ENCODE measurements at regions not wholly inside any gene's neighbourhood (a gene's known extent, or its start where the extent isn't known, plus 50 kb on each side); places are given as distances from the start of the nearest gene placed in this dataset.
A peak's percentile ranks its signal among the peaks of the same experiment; 100 is the strongest.

- DNase-seq (ENCODE audit: low read depth), result no peak
Observed at GRCh38 chr7:46137725-46138124, 216.7 kb upstream of the IGFBP3 start.

DNA sequence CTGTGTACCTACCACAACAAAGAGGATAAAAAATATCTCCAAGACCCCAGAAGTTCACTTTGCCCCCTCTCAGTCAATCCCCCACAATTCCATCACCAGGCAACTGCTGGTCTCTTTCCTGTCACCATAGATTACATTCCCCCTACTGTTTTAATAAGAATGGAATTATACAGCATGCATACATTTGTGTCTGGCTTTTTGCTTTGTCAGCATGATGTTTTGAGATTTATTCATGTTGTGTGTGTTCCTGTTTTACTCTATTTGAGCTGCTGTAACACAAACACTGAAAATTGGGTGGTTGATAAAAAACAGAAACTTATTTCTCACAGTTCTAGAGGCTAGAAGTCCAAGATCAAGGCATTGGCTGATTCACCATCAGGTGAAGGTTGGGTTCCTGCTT lies 214.5 kb upstream of the IGFBP3 start:
- DNase-seq (ENCODE audit: low read depth), result no peak
- in situ Hi-C loops (cut with HindIII; ENCODE audit: low pct_unique_long_range_greater_than_20kb, low sequenced_read_pairs), result no loop called here

More at GRCh38 chr7:46137725-46138124, 216.7 kb upstream of the IGFBP3 start:
- in situ Hi-C loops (cut with HindIII; ENCODE audit: low pct_unique_long_range_greater_than_20kb, low sequenced_read_pairs), result no loop called here

GRCh38 chr7:46134795-46135194 lies 213.7 kb upstream of the IGFBP3 start:
- in situ Hi-C loops (cut with HindIII; ENCODE audit: low pct_unique_long_range_greater_than_20kb, low sequenced_read_pairs), result no loop called here

DNA sequence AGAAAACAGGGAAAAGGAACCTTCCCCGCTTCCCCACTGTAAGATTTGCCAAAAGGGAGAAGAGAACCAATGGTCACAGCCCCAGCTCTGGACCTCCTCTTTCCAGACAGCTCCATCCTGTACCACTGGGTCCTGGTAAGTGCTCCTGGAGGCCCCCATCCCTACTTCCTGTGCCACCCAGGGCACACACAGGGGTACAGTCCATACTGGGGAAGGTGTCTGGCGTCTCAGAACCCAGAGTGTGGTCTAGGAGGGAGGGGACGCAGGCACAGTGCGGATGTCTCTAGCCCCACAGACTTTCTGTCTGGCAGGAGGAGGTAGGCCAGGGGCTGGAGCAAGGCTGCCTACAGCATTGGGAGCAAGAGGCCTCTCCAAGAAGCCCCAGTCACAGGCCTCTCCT lies 213.3 kb upstream of the IGFBP3 start:
- in situ Hi-C loops (cut with HindIII; ENCODE audit: low pct_unique_long_range_greater_than_20kb, low sequenced_read_pairs), result no loop called here

More at GRCh38 chr7:46134795-46135194, 213.7 kb upstream of the IGFBP3 start:
- DNase-seq (ENCODE audit: low read depth), result no peak

DNA sequence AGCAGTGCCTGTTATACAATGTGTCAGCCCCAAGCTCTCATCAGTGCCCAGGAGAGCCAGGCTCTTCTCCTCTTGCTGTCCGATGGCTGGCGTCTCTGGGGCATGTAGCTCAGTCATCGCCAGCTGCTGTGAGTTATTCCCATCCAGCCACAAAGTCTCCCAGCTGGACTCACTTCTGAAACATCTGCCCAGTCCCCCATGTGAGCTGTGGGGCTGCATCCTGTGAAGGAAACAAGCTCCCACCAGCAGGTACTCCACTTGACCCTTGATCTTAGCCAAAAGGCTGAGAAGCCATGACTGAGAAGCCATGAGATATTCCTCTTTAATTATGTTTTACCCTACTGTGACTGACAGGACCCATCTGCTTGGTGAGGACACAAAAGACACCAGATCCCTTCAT lies 212.7 kb upstream of the IGFBP3 start:
- DNase-seq (ENCODE audit: low read depth), result no peak
- in situ Hi-C loops (cut with HindIII; ENCODE audit: low pct_unique_long_range_greater_than_20kb, low sequenced_read_pairs), result no loop called here

More for the DNA sequence above, 213.3 kb upstream of the IGFBP3 start:
- DNase-seq (ENCODE audit: low read depth), result no peak

- DNase-seq (ENCODE audit: low read depth), result no peak
- in situ Hi-C loops (cut with HindIII; ENCODE audit: low pct_unique_long_range_greater_than_20kb, low sequenced_read_pairs), result no loop called here
Observed at GRCh38 chr7:46133072-46133471, 212.0 kb upstream of the IGFBP3 start.

- in situ Hi-C loops (cut with HindIII; ENCODE audit: low pct_unique_long_range_greater_than_20kb, low sequenced_read_pairs), result no loop called here
- DNase-seq (ENCODE audit: low read depth), result peak; percentile 70
Observed at GRCh38 chr7:46131916-46132795, 211.1 kb upstream of the IGFBP3 start.

DNA sequence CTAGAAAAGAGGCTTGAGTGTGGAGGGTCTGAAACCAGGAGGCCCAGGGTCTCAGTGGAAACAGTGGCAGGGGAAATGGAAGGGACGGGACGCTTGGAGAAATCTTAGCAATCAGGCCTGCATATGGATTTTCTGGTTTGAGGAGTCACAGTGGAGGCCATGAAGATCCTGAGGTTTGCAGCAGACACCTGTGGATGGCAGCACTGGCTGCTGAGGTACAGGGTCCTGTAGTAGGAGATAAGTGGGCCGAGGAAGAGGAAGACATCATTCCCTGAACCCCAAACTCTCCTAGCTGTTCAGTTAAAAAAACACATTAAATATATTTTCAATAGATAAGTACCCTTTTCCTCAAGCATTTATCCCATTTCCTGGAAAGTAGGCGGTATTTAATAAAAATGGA lies 208.8 kb upstream of the IGFBP3 start:
- DNase-seq (ENCODE audit: low read depth), result no peak
- in situ Hi-C loops (cut with HindIII; ENCODE audit: low pct_unique_long_range_greater_than_20kb, low sequenced_read_pairs), result no loop called here

DNA sequence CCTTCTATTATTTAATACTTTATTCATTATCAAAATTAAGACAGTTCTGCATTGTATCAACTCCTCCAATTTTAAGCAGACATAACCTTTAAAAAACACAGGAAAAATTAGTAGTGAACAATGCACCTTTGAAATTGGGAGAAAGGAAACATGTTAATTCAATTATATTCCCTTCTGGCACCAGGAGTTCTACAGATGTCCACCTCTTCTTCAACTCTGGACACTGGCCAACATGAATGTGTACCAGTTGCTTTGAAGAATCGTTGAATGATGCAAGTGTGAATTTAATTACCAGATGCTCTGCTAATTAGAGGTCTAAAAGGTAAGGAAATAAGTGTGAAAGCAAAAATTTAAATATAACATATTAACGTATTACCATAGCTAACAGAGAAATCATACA lies 206.7 kb upstream of the IGFBP3 start:
- in situ Hi-C loops (cut with HindIII; ENCODE audit: low pct_unique_long_range_greater_than_20kb, low sequenced_read_pairs), result no loop called here
- no peak for DNase-seq (ENCODE audit: low read depth)

DNA sequence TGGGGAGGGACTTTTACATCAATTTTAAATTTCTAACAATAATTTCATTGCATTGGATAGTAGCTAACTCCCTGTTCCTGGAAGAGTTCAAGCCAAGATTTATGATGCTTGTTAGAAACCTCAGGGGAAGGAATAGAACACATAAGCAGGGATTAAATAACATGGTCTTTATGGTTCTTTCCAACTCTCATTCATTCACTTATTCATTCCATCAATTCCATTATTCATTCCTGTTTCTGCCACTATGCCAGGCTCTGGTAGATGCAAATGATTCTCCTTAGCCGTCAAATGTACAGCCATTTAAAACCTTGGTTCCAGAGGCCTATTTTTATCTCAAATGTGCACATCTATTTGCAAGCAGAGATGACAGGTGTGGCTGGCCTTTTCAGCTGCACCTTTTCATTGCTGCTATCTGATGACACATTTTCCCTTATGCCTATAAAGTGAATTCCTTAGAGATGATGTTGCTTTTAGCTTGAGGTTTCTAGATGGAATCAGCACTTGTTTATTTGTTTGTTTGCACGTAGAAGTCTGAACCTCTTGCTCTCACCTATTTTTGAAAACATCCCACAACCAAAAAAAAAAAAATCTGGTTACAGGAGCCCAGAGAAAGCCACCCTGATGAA lies 205.7 kb upstream of the IGFBP3 start:
- in situ Hi-C loops (cut with HindIII; ENCODE audit: low pct_unique_long_range_greater_than_20kb, low sequenced_read_pairs), result no loop called here
- DNase-seq (ENCODE audit: low read depth), result no peak

GRCh38 chr7:46123756-46124343 lies 202.8 kb upstream of the IGFBP3 start:
- DNase-seq (ENCODE audit: low read depth), result no peak
- in situ Hi-C loops (cut with HindIII; ENCODE audit: low pct_unique_long_range_greater_than_20kb, low sequenced_read_pairs), result no loop called here

DNA sequence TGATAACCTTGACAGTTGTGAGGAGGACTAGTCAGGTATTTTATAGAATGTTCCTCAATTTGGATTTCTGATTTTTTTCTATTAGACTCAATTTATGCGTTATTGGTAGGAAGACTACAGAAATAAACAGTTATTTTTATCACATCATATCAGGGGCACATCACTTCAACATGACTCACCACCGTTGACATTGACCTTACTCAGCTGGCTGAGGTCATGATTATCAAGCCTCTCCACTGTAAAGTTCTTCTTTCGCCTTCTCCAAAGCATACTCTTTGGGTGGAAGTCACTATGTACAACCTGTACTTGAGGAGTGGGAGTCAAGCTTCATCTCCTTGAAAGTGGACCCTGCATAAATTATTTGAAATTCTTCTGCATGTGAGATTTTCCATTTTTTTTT lies 194.3 kb upstream of the IGFBP3 start:
- no peak for DNase-seq (ENCODE audit: low read depth)
- in situ Hi-C loops (cut with HindIII; ENCODE audit: low pct_unique_long_range_greater_than_20kb, low sequenced_read_pairs), result no loop called here

DNA sequence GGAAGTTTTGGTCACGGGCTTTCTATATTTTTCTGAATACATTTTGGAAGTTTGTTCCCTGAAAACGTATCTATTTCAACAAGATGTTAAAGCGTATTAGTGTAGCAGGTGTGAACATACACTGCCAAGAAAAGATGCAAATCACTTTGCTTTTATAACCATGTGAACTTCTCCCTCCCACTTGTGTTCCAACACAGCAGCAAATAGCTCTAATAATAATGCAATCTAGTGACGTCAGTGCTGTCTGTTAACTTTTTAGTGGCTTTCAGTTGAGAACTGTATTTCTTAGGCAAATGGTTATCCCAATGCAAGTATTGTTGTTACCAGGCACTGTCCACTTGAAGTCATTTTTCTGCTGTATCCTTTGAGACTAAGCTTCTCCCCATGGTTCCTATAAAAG lies 188.4 kb upstream of the IGFBP3 start:
- DNase-seq (ENCODE audit: low read depth), result no peak
- in situ Hi-C loops (cut with HindIII; ENCODE audit: low pct_unique_long_range_greater_than_20kb, low sequenced_read_pairs), result no loop called here

GRCh38 chr7:46108272-46108671 lies 187.2 kb upstream of the IGFBP3 start:
- in situ Hi-C loops (cut with HindIII; ENCODE audit: low pct_unique_long_range_greater_than_20kb, low sequenced_read_pairs), result no loop called here
- DNase-seq (ENCODE audit: low read depth), result no peak

GRCh38 chr7:46107610-46108217 lies 186.6 kb upstream of the IGFBP3 start:
- in situ Hi-C loops (cut with HindIII; ENCODE audit: low pct_unique_long_range_greater_than_20kb, low sequenced_read_pairs), result no loop called here
- DNase-seq (ENCODE audit: low read depth), result no peak

DNA sequence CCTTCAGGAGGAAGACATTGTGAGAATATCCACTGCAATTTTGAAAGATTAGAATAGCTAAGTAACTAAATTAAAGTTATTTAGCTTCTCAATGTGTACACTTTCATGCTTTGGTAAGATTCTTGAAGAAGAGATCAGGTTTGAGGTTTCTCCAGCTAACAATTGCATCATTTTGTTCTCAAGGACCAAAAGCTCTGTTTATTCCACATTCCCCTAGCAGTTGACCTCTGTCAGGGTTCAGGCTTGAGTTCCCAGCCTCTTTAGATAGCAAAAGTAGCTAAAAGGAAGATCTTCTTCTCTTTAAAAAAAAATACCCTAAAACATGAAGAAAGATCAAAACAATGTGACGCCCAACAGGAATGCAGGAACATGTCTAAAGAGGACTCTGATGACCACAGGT lies 179.4 kb upstream of the IGFBP3 start:
- no peak for DNase-seq (ENCODE audit: low read depth)

DNA sequence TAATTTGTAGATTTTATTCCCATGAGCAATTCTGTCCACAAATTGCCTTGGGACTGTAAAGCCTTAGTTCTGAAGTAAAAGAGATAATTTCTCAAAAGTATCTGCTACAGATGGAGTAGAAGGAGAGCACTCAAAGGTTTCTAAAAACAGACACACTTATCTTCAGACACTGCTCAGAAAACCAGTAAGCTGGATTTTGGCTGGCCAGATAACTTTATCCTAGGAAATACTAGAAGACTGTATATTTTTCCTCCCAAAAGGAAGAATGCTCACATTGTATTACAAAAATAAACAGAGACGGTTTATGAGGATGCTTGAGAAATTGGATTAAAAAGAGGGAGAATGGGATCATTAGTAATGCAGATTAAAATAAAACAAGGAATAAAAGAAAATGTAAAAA lies 178.0 kb upstream of the IGFBP3 start:
- no peak for DNase-seq (ENCODE audit: low read depth)
- in situ Hi-C loops (cut with HindIII; ENCODE audit: low pct_unique_long_range_greater_than_20kb, low sequenced_read_pairs), result no loop called here

More for the DNA sequence above, 179.4 kb upstream of the IGFBP3 start:
- in situ Hi-C loops (cut with HindIII; ENCODE audit: low pct_unique_long_range_greater_than_20kb, low sequenced_read_pairs), result no loop called here

- no peak for DNase-seq (ENCODE audit: low read depth)
- in situ Hi-C loops (cut with HindIII; ENCODE audit: low pct_unique_long_range_greater_than_20kb, low sequenced_read_pairs), result no loop called here
Observed at GRCh38 chr7:46091071-46091470, 170.0 kb upstream of the IGFBP3 start.

DNA sequence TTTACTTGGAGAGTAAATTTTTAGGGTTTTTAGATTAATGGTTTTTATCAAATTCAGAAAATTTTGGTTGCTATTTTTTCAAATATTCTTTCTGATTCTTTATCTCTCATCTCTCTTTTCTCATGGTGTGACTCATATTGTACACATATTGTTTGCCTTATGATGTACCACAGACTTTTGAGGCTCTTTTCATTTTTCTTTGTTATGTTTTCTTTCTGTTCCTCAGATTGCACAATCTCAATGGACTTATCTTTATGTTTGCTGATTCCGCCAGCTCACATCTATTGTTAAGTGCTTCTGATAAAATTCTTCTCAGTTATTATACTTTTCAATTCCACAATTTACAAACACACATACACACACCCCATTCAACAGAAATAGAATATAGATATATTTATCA lies 168.2 kb upstream of the IGFBP3 start:
- in situ Hi-C loops (cut with HindIII; ENCODE audit: low pct_unique_long_range_greater_than_20kb, low sequenced_read_pairs), result no loop called here
- DNase-seq (ENCODE audit: low read depth), result no peak

Data from Caki2 (cell line).